ENCODE measurements at regions not wholly inside any gene's neighbourhood (a gene's known extent, or its start where the extent isn't known, plus 50 kb on each side); places are given as distances from the start of the nearest gene placed in this dataset.

DNA sequence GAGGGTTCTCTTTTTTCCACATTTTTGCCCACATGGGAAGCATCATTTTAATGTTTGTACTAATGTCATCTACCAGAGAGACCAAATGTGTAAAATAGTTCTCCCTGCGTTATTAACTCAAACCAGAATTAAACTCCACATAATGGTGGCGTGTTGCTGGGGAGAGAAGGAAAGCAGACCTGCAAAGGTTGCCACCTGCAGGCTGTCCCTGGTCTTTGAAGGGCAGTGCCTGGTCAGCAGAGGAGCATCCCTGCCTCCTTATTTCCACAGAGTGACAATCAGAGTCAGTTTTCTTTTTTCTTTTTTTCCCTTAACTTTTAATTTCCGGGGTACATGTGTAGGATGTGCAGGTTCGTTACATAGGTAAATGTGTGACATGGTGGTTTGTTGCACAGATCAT lies 214.5 kb downstream of the TBX18 start:
- intact Hi-C loops (cut with DNase I): no loop called here
- DNase-seq (no peak), ATAC-seq (no peak)
- Histone ChIP-seq H3K4me1 (no peaks in the 10 kb centered on the region), H3K27ac (no peak overlapping the region), H3K4me3 (no peak overlapping the region), H3K27me3 (ENCODE audit: low read depth) (no peaks in the 10 kb centered on the region), H3K9me3 (no peaks in the 10 kb centered on the region), H3K36me3 (no peaks in the 10 kb centered on the region)
- TF ChIP-seq, protein P1, sequence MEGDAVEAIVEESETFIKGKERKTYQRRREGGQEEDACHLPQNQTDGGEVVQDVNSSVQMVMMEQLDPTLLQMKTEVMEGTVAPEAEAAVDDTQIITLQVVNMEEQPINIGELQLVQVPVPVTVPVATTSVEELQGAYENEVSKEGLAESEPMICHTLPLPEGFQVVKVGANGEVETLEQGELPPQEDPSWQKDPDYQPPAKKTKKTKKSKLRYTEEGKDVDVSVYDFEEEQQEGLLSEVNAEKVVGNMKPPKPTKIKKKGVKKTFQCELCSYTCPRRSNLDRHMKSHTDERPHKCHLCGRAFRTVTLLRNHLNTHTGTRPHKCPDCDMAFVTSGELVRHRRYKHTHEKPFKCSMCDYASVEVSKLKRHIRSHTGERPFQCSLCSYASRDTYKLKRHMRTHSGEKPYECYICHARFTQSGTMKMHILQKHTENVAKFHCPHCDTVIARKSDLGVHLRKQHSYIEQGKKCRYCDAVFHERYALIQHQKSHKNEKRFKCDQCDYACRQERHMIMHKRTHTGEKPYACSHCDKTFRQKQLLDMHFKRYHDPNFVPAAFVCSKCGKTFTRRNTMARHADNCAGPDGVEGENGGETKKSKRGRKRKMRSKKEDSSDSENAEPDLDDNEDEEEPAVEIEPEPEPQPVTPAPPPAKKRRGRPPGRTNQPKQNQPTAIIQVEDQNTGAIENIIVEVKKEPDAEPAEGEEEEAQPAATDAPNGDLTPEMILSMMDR (IDR thresholded peaks at IDR 0.05): no peak

DNA sequence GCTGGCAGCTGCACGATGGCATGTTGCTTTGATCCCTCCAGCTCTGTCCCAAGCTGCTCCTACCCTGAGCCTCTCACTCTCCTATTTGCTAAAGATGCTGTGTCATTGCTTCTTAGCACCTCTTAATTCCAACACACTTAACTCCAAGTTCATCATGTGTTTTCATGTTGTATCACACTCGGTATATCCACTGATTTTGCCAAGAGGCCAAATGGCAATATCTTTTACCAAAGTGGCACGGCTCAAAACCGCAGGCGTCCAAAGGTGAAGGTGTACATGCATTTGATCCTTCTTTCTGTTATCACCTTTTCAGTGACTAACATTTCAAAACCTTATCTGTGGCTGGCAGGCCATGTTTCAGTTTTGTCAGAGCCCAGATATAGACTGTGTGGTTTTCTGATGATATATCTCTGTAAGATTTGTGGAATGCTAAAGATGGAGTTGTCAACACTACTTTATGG lies 217.0 kb downstream of the TBX18 start:
- TF ChIP-seq, protein P1 (IDR thresholded peaks at IDR 0.05): no peak
- H3K4me3 ChIP-seq: no peak overlapping the region
- no peak overlapping the region for H3K27ac ChIP-seq
- intact Hi-C loops (cut with DNase I): no loop called here
- DNase-seq: no peak
- H3K4me1 ChIP-seq: no peaks in the 10 kb centered on the region
- no peak for ATAC-seq
- no peaks in the 10 kb centered on the region for H3K36me3 ChIP-seq
- no peaks in the 10 kb centered on the region for H3K9me3 ChIP-seq
- no peaks in the 10 kb centered on the region for H3K27me3 ChIP-seq (ENCODE audit: low read depth)

DNA sequence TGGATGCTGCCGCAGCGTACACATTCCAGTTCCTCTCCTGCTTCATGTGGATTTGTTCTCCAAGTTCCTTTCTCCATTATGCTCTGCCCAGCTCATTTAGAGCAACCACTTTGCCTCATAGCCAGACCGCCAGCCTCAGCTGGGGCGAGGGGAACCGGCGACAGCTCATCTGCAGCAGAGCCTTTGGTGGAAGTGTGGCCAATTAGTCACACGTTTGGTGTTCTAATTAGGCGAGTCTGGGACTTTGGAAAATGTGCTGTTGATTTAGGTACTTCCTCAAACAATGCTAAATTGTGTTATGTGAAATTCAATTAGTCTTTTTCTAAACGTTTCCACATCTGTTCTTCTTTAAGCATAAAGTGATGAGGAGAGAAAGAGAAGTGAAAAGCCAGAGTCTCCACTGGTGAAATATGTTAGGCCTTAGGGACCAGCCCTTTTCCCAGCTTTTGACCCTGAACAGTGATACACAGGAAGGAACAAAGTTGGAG lies 217.9 kb downstream of the TBX18 start:
- ATAC-seq: no peak
- Histone ChIP-seq H3K4me3 (no peak overlapping the region), H3K4me1 (no peaks in the 10 kb centered on the region), H3K9me3 (no peaks in the 10 kb centered on the region), H3K27ac (no peak overlapping the region), H3K36me3 (no peaks in the 10 kb centered on the region), H3K27me3 (ENCODE audit: low read depth) (no peaks in the 10 kb centered on the region)
- no peak for DNase-seq
- intact Hi-C loops (cut with DNase I): no loop called here
- TF ChIP-seq, protein P1 (IDR thresholded peaks at IDR 0.05): no peak

DNA sequence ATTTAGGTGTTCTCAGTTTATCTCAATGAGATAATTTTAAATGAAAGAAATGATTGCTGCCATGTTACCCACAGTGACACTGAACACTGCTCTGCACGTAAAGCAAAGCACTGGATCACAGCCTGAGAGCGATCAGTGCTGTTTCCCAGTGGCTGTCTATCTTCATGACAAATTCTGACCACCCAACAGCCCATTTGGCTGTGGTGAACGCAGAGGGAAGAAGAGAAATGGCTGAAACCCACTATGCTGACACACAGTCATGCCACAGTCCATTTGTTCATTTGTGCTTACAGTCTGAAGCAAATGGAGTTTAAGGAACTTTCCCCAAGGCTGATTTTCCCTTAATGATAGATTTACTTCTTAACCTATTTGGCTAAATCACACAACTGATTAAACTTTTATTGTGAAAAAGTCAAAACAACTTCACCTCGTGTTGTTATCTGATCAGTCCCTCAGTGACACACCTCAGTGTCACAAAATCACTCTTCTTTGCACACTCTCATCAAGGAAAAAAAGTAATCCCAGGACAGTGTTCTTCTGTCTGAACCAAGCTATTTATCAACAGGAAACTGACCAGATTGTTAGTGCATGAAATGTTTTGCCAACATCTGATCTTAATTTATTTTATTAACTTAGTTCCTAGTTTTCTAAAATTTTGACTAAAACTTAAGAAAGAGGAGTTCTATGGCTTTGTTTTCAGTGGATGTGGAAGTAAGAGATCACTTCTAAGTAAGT lies 225.1 kb downstream of the TBX18 start:
- Histone ChIP-seq H3K9me3 (no peaks in the 10 kb centered on the region), H3K36me3 (no peaks in the 10 kb centered on the region), H3K4me1 (no peaks in the 10 kb centered on the region), H3K27me3 (ENCODE audit: low read depth) (no peaks in the 10 kb centered on the region), H3K27ac (no peak overlapping the region), H3K4me3 (no peak overlapping the region)
- ATAC-seq: no peak
- no peak for DNase-seq
- intact Hi-C loops (cut with DNase I): no loop called here
- TF ChIP-seq, protein P1 (IDR thresholded peaks at IDR 0.05): no peak

DNA sequence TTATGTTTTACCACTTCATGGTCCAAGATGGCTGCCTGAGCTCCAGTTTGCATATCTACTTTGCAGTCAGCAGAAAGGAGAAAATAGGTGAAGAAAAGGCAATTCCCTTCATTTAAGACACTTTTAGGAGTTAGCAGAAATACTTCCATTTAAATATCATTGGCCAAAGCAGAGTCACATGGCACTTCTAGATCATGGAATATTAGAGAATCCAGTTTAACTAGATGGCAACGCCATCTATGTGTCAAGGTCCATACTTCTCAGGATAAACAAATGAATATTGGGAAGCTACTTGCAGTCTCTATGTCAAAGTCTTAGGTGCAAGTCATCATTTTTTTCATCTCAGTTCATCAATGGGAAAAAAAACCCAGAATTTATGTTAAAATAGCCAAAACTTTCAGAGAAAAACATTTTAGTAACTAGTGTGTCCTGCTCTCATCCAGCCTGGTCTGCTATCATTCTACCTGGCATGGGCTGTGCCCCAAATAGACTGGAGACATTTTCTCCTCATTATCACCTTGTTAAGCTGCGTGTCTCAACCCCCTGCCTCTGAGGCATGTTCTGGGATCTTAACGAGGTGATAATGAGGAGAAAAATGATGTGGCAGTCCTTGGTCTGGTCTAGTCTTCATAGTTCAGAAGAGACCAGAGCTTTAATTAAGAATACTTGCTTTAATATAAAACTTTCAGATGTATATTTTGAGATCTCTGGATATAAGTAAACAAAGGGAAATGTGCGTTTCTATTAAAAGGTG lies 227.3 kb downstream of the TBX18 start:
- ATAC-seq (no peak), DNase-seq (no peak)
- H3K4me3 ChIP-seq: no peak overlapping the region
- TF ChIP-seq, protein P1 (IDR thresholded peaks at IDR 0.05): no peak
- H3K27ac ChIP-seq: no peak overlapping the region
- H3K36me3 ChIP-seq: no peaks in the 10 kb centered on the region
- H3K9me3 ChIP-seq: no peaks in the 10 kb centered on the region
- intact Hi-C loops (cut with DNase I): no loop called here
- no peaks in the 10 kb centered on the region for H3K4me1 ChIP-seq
- H3K27me3 ChIP-seq (ENCODE audit: low read depth): no peaks in the 10 kb centered on the region
